T-helper 2 cell treated with Interferon-gamma antibody and Interleukin-4, amounts not matched to agents 100 ng/mL and 5 ng/mL, for 36 hours (primary cell): ENCODE measurements at regions not wholly inside any gene's neighbourhood (a gene's known extent, or its start where the extent isn't known, plus 50 kb on each side); places are given as distances from the start of the nearest gene placed in this dataset.

Experiments
- intact Hi-C: fragments of 100-400 bp; cut with micrococcal nuclease; formaldehyde crosslinking; loops from one replicate; pipeline ENCODE4 v1.15.1; 2023

GRCh38 chr18:26745288-26746181 lies 120.0 kb downstream of the AQP4 start:
- intact Hi-C loops: no loop called here

DNA sequence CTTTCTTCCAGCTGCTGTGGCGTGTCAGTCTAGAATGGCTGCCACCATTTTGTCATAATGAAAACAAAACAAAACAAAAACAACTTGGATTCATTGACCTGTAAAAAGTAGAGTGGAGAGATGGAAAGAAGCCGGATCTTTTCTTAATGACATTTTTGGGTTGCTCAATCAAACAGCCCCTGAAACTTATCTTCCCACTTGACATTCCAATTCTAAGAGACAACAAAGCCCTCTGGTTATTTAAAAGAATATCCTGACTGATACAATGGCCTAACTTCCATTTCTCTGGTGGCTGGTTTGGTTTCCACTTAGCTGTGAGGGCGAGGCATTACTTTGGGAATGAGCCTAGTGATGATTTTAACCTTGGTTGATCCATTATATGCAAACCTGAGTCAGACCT lies 123.7 kb downstream of the AQP4 start:
- intact Hi-C loops: no loop called here

DNA sequence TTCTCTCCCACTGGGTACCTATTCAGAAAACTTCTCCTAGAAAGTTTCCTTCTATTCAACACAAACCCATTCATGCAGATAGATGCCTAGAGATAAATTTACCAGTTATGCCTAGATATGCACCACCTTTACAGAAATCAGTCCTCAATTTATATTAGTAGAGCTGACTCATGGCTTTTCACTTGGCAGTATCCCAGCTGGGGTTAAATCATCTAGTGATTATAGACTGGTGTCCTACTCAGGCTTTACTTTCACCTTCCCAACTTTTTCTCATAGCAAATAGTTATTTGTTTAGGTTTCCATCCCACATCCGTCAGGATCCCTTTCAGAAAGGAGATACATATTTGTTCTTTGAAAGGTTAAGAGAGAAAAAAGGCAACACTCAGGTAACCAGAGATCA lies 124.5 kb downstream of the AQP4 start:
- intact Hi-C loops: no loop called here

- intact Hi-C loops: no loop called here
Observed at GRCh38 chr18:26740396-26740795, 125.1 kb downstream of the AQP4 start.

GRCh38 chr18:26738706-26739105 lies 126.8 kb downstream of the AQP4 start:
- intact Hi-C loops: no loop called here

- intact Hi-C loops: no loop called here
Observed at GRCh38 chr18:26736301-26736700, 129.2 kb downstream of the AQP4 start.

DNA sequence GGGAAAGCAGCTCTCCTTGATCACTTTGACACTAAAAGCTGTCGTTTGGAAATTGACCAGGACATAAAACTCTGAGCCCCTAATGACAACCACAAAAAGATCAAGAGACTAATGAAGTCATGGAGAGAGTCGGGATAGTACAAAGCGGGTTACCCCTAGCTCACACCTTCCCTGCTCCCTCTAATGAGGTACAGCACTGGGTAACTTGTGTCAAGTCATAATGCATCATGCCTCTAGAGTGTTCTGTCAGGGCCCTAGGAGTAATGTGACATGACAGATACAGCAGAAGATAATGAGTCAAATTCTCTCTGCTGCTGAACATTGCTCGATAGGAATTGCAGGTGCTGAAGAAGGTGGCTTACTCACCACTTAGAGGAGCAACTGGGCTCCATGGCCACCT lies 130.7 kb downstream of the AQP4 start:
- intact Hi-C loops: no loop called here

DNA sequence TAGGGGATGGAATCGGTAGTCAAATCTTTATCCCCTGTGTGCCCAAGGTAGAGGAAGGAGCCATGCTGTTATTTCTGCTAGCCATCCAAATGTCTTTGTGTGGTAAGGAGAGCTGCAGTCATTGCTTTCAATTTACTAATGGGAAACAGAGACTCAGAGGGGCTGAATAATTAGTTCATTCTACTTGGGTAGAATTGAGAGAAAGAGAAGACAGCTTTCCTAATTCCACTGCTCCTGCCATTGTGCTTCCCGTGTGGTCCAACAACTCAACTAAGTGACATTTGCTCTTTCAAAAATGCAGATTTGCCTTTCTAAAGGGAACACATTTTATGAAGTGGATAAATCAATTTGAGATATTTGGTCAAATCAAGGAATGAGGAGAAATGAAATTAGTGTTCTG lies 136.1 kb downstream of the AQP4 start:
- intact Hi-C loops: no loop called here

DNA sequence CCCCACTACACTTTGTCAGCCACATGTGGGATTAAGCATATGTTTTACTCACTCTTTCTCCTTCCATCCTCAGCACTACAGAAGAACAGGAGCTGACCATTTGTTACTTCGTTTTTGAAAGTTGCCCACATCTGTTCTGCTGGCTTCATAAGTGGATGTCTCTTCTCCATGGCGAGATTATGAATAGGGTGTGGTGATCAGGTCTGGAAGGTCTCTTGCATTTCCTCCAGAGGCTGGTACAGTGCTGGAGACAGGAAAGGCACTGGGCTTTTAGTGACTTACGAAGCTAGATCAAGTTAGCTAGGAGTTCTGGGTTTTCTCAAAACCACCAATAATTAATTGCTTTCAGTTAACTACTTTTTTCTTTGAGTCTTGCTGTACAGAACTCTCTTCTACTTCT lies 136.5 kb downstream of the AQP4 start:
- intact Hi-C loops: no loop called here

GRCh38 chr18:26723981-26724380 lies 141.5 kb downstream of the AQP4 start:
- intact Hi-C loops: no loop called here

DNA sequence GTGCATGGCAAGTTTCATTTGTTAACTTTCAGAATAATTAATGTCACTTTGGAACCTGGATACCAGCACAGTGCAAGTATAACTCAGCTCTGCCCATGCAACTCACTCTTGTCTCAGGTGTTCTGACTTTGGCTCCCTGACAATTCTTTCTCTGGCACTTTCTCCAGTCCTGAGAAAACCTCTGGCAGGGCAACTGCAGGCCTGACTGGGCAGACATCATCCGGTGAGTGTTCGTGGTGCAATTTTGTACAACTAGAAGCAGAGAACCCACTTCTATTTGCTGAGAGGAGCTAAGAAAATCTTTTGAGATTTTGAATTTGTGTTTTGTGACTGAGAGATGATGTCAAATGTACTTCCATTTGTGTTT lies 143.0 kb downstream of the AQP4 start:
- intact Hi-C loops: no loop called here

DNA sequence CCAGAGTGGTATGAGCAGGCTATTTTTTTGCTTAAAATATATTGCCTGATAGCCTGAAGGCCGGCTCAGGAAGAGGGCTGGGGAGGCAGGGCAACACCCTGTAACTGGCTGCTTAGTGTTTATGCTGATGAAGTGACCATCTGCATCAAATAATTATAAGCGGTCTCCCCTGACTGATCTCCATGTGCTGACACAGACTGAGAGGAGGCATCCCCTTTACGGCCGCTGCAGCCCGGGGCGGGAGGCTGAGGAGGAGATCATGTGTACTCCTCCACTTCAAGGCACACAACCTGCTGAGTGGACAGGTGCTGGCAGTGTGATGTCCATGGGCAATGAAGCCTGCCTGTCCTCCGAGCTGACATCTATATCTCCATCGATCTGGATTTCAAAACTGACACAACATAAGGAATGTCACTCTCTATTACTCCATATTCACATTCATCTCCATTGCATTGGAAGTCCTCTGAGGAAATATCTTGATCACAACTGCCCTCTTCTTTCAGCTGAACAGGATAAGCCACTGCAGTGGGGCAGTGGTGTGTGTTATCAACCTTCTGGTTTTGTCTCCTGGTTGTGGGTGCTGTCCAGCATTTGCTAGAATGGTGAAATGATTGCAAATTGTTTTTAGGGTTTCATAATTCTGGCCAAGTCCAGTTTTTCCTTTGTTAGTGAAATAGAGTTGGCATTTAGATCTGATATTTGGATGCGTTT lies 143.5 kb downstream of the AQP4 start:
- intact Hi-C loops: no loop called here

- intact Hi-C loops: no loop called here
Observed at GRCh38 chr18:26719896-26720295, 145.6 kb downstream of the AQP4 start.

DNA sequence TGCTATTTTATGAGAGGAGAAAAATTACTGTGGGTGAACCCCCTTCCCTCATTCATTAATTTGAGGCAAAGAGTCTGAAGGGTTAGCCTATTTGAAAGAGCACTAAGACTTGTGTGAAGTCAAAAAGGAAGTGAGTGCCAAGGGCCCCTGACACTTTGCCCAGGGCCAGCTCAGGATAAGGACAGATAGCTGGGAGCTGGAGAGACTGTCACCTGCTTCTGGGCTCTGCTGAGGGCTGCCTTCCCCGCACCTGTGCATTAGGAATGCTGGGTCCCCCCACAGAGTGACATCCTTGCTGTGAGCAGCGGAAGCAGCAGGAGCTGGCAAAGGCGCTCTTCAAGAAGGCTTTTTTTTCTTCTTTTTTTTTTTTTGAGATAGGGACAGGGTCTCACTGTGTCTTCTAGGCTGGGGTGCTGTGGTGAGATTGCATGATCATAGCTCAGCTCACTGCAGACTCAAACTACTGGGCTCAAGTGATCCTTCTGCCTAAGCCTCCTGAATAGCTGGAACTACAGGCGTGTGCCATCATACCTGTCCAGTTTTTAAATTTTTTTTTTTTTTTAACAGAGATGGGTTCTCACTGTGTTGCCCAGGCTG lies 148.3 kb downstream of the AQP4 start:
- intact Hi-C loops: no loop called here

- intact Hi-C loops: loop anchor here (5.0 kb wide), 2 partner anchors 57 to 167 kb away; partner anchors contain the start of gene KCTD1
Observed at GRCh38 chr18:26714739-26715138, 150.8 kb downstream of the AQP4 start.

- intact Hi-C loops: loop anchor here (5.0 kb wide), 2 partner anchors 54 to 164 kb away; partner anchors contain the start of gene KCTD1
Observed at GRCh38 chr18:26711756-26712155, 153.8 kb downstream of the AQP4 start.

- intact Hi-C loops: loop anchor here (1.0 to 5.0 kb wide), 3 partner anchors 9 to 163 kb away; partner anchors contain the start of gene KCTD1
Observed at GRCh38 chr18:26710470-26711096, 154.9 kb downstream of the AQP4 start.

DNA sequence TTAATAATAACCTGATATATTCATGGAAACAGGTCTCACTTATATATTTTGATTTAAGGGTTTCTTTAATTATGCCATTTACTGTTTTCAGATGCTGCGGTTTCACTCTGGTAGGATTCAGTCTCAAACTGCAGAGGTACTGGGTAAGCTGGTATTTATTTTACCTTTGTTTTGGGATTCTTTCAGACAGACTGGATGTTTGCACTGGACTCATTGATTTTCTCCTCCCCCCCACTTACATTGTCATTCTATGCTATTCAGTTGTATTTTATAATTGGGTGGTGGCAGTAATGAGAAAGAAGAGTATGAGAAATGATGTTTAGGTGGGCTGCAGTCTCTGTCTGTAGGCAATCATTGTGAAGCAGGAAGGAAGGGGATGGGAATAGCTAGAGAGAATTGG lies 155.6 kb downstream of the AQP4 start:
- intact Hi-C loops: loop anchor here (1.0 to 5.0 kb wide), 3 partner anchors 9 to 163 kb away; partner anchors contain the start of gene KCTD1

- intact Hi-C loops: no loop called here
Observed at GRCh38 chr18:26708806-26709716, 156.4 kb downstream of the AQP4 start.

- intact Hi-C loops: no loop called here
Observed at GRCh38 chr18:26706911-26707351, 158.6 kb downstream of the AQP4 start.
